WTC11 (cell line): ENCODE measurements at regions not wholly inside any gene's neighbourhood (a gene's known extent, or its start where the extent isn't known, plus 50 kb on each side); places are given as distances from the start of the nearest gene placed in this dataset.

Experiments
- ATAC-seq: fragments of 200-7000 bp; cut with Tn5 transposase; 2 replicates; pipeline ENCODE4 v1.10.0; 2021; ENCODE audit warnings: mild to moderate bottlenecking, moderate library complexity
- CTCF ChIA-PET: fragments of 300-600 bp; sonication (Branson Sonifier 250); formaldehyde crosslinking; loops from one replicate; lab custom pipeline; 2021; ENCODE audit warnings: antibody characterized with exemption; lab: Charles Lee
- POLR2A ChIA-PET: fragments of 350-600 bp; sonication (Branson Sonifier 250); formaldehyde crosslinking; loops from one replicate; lab custom pipeline; 2021; ENCODE audit warnings: antibody characterized with exemption; lab: Charles Lee
- DNase-seq: peaks from one replicate; pipeline ENCODE4 v3.0.0; 2021; ENCODE audit warnings: low spot score
- H3K27ac Mint-ChIP-seq: 2 replicates; pipeline ENCODE4 v1.8.0; 2021; ENCODE audit warnings: mixed read lengths
- H3K27me3 Mint-ChIP-seq: 2 replicates; pipeline ENCODE4 v1.8.0; 2021; ENCODE audit warnings: low read depth, mild to moderate bottlenecking, moderate library complexity, mixed read lengths
- H3K36me3 Mint-ChIP-seq: 2 replicates; pipeline ENCODE4 v1.8.0; 2021; ENCODE audit warnings: mixed read lengths
- H3K4me1 Mint-ChIP-seq: 2 replicates; pipeline ENCODE4 v1.8.0; 2022; ENCODE audit warnings: mixed read lengths
- H3K4me3 Mint-ChIP-seq: 2 replicates; pipeline ENCODE4 v1.8.0; 2021; ENCODE audit warnings: mild to moderate bottlenecking, moderate library complexity, mixed read lengths
- H3K9me3 Mint-ChIP-seq: 2 replicates; pipeline ENCODE4 v1.8.0; 2021; ENCODE audit warnings: mixed read lengths
- ATF6 ChIP-seq: sonication (generic); formaldehyde crosslinking; IDR thresholded peaks from 2 replicates; pipeline ENCODE4 v1.8.1; 2023; ENCODE audit warnings: mild to moderate bottlenecking, missing genetic modification reagents
- CBFB ChIP-seq: sonication (generic); formaldehyde crosslinking; IDR thresholded peaks from 2 replicates; pipeline ENCODE4 v1.8.1; 2022; ENCODE audit warnings: mild to moderate bottlenecking, low read depth, missing genetic modification reagents
- ELF4 ChIP-seq: sonication (generic); formaldehyde crosslinking; IDR thresholded peaks from 2 replicates; pipeline ENCODE4 v1.8.1; 2022; ENCODE audit warnings: low read depth, mild to moderate bottlenecking, moderate library complexity, missing genetic modification reagents
- GTF2I ChIP-seq: fragments of 250-450 bp; sonication (Bioruptor Pico); conservative IDR thresholded peaks from 2 replicates; pipeline ENCODE4 v1.4.0; 2021; ENCODE audit warnings: mild to moderate bottlenecking
- MLX ChIP-seq: sonication (generic); formaldehyde crosslinking; IDR thresholded peaks from 2 replicates; pipeline ENCODE4 v1.8.1; 2023; ENCODE audit warnings: mild to moderate bottlenecking, missing genetic modification reagents, moderate library complexity
- MXD4 ChIP-seq: fragments of 250-450 bp; sonication (Bioruptor Pico); IDR thresholded peaks from 2 replicates; pipeline ENCODE4 v1.8.0; 2021; ENCODE audit warnings: mild to moderate bottlenecking, moderate library complexity, borderline replicate concordance
- NR3C1 ChIP-seq: sonication (generic); formaldehyde crosslinking; conservative IDR thresholded peaks from 2 replicates; pipeline ENCODE4 v1.8.1; 2023; ENCODE audit warnings: low read depth, mild to moderate bottlenecking, missing genetic modification reagents
- PRDM15 ChIP-seq: sonication (generic); formaldehyde crosslinking; IDR thresholded peaks from 2 replicates; pipeline ENCODE4 v1.8.0; 2022; ENCODE audit warnings: missing genetic modification reagents
- ZNF138 ChIP-seq: sonication (generic); formaldehyde crosslinking; conservative IDR thresholded peaks from 2 replicates; pipeline ENCODE4 v1.8.1; 2022; ENCODE audit warnings: mild to moderate bottlenecking, moderate library complexity, missing genetic modification reagents
- ZNF232 ChIP-seq: sonication (generic); formaldehyde crosslinking; IDR thresholded peaks from 2 replicates; pipeline ENCODE4 v1.8.0; 2022; ENCODE audit warnings: mild to moderate bottlenecking, missing genetic modification reagents
- ZNF281 ChIP-seq: sonication (generic); formaldehyde crosslinking; IDR thresholded peaks from 2 replicates; pipeline ENCODE4 v1.8.0; 2023; ENCODE audit warnings: mild to moderate bottlenecking, missing genetic modification reagents
- ZNF396 ChIP-seq: fragments of 250-450 bp; sonication (Bioruptor Pico); IDR thresholded peaks from 2 replicates; pipeline ENCODE4 v1.8.0; 2021; ENCODE audit warnings: mild to moderate bottlenecking, moderate library complexity, borderline replicate concordance
- ZNF416 ChIP-seq: fragments of 250-450 bp; sonication (Bioruptor Pico); IDR thresholded peaks from 2 replicates; pipeline ENCODE4 v1.9.0; 2021; ENCODE audit warnings: mild to moderate bottlenecking, inconsistent platforms
- ZNF423 ChIP-seq: fragments of 250-450 bp; sonication (Bioruptor Pico); IDR thresholded peaks from 2 replicates; pipeline ENCODE4 v2.1.2; 2022; ENCODE audit warnings: mild to moderate bottlenecking, moderate library complexity
- ZSCAN18 ChIP-seq: fragments of 250-450 bp; sonication (Bioruptor Pico); IDR thresholded peaks from 2 replicates; pipeline ENCODE4 v2.1.2; 2022; ENCODE audit warnings: mild to moderate bottlenecking, moderate library complexity
- TF ChIP-seq, protein P1 (sequence below): sonication (generic); formaldehyde crosslinking; IDR thresholded peaks from 2 replicates; pipeline ENCODE4 v1.8.0; 2022; ENCODE audit warnings: mild to moderate bottlenecking, missing genetic modification reagents

DNA sequence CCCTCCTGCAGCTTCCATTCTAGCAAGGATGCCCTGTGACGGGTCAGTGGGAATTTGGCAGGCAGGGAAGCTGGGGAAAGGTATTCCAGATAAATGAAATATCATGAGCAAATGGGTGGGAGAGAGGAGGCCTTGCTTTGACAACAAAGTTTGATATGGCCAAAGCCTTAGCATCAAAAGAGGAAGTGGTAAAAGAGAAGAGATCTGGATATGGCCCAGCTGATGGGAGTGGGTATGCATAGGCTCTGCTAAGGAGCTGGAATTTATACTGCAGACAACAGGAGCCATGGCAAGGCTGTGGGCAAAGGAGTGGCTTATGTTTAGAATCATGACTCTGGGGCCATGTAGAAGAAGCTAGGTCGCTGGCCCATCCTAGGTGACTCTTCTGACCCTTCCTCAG, 89.2 kb downstream of the PJA1 start:
- POLR2A ChIA-PET, result no interaction called here
- Mint-ChIP-seq H3K9me3 (no peaks in the 10 kb centered on the region), H3K4me1 (peaks cover 14% of the 10 kb centered on the region), H3K36me3 (no peaks in the 10 kb centered on the region), H3K27ac (no peak overlapping the region), H3K4me3 (no peak overlapping the region), H3K27me3 (no peaks in the 10 kb centered on the region; the same call in 1 of the 2 replicates)
- no peak for TF ChIP-seq MLX (CRISPR knock-in tag)
- TF ChIP-seq GTF2I (CRISPR knock-in tag), result no peak
- TF ChIP-seq, protein P1, sequence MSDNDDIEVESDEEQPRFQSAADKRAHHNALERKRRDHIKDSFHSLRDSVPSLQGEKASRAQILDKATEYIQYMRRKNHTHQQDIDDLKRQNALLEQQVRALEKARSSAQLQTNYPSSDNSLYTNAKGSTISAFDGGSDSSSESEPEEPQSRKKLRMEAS (CRISPR knock-in tag), result no peak
- no peak for ATAC-seq
- DNase-seq, result no peak
- CTCF ChIA-PET, result interaction anchor here (0.5 kb wide), 1 partner anchor 212 kb away, joined by 3 read pairs; no protein-coding TSS in a partner anchor

DNA sequence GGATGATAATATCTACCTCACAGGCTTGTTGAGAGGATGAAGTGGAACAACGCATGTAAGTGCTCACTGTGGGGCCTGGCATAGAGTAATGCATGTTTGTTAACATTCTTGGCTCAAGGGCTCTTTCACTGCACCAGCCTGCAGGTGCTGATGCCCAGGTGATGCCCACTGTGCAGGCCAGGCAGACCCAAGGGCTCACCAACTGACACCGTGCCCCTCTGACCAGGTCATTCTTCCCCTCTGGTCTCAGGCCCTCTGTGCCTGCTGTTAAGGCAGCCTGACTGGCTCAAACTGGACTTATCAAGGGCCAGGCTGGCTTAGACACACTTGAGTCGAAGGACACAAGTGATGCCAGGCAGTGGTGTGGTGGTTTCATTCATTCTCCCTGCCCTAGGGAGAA, 90.5 kb downstream of the PJA1 start:
- ChIA-PET CTCF (no interaction called here), POLR2A (no interaction called here)
- Mint-ChIP-seq H3K4me3 (no peak overlapping the region), H3K27me3 (peaks cover 3% of the 10 kb centered on the region), H3K27ac (no peak overlapping the region), H3K36me3 (no peaks in the 10 kb centered on the region), H3K9me3 (no peaks in the 10 kb centered on the region), H3K4me1 (peaks cover 13% of the 10 kb centered on the region)
- DNase-seq (no peak), ATAC-seq (no peak)
- no peak for TF ChIP-seq ZNF281 (CRISPR knock-in tag)
- TF ChIP-seq NR3C1, result no peak
- no peak for TF ChIP-seq ZNF232 (CRISPR knock-in tag)
- TF ChIP-seq ZNF138, result no peak
- TF ChIP-seq PRDM15 (CRISPR knock-in tag), result no peak
- TF ChIP-seq CBFB (CRISPR knock-in tag), result no peak
- no peak for TF ChIP-seq ZSCAN18 (CRISPR knock-in tag)
- no peak for TF ChIP-seq ZNF416 (CRISPR knock-in tag)
- no peak for TF ChIP-seq ZNF423 (CRISPR knock-in tag)

- peaks cover 3% of the 10 kb centered on the region for H3K27me3 Mint-ChIP-seq
- DNase-seq, result no peak
- H3K4me3 Mint-ChIP-seq, result no peak overlapping the region
- H3K36me3 Mint-ChIP-seq, result no peaks in the 10 kb centered on the region
- ChIA-PET POLR2A (no interaction called here), CTCF (no interaction called here)
- no peak for ATAC-seq
- H3K4me1 Mint-ChIP-seq, result peaks cover 13% of the 10 kb centered on the region
- TF ChIP-seq ZNF138 (no peak), ELF4 (CRISPR knock-in tag) (no peak), MXD4 (CRISPR knock-in tag) (no peak), ATF6 (CRISPR knock-in tag) (no peak), ZNF396 (no peak)
- H3K9me3 Mint-ChIP-seq, result no peaks in the 10 kb centered on the region
- H3K27ac Mint-ChIP-seq, result no peak overlapping the region
These were observed 91.5 kb downstream of the PJA1 start for GRCh38 chrX:69073721-69074120.
